ENCODE measurements at regions not wholly inside any gene's neighbourhood (a gene's known extent, or its start where the extent isn't known, plus 50 kb on each side); places are given as distances from the start of the nearest gene placed in this dataset.

DNA sequence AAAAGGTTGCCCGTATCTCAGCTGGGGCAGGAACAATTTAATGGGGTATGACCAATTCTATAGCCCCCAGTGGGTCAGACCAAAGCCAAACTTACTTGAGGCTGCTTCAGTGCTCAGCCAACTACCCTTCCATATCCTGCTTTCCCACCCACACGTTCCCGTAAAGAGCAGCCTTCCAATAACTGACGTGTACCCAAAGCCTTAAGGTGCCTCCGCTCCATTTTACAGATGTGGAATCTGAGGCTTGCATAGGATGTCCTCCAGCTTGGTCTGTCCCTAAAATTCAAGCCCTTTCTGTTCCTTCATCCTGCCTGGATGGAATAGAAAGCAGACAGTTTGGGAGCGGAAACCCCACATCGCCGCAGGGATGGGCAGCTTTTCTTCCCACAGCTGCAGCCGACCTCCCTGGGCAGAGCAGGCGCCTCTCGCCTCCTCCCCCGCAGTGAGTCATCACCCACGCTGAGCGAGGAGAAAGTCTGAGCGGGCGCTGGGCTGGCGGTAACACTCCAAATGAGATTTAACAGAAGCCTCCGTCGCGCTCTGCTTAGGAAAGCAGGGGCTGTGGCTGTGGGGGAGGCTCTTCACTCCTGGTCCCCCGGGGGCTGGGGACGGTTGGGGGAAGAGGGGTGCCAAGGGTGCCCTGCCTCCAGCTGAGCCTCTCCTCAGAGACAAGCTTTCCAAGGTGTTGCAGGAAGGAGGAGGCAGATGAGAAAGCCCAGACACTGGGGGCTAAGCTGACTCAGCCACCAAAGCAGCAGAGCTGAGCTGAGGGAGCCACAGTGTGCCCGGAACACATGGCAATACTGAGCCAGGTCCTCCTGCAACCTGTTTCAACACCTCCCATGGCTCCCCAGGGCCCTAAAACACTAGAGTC is 57.8 kb upstream of the HRH1 start:
- peak overlapping the region; percentile 26 to 36 for H3K4me3 ChIP-seq (replicated peaks in 1 of 2; ENCODE audit: low read depth in 2 of 2, low read length in 2 of 2)

DNA sequence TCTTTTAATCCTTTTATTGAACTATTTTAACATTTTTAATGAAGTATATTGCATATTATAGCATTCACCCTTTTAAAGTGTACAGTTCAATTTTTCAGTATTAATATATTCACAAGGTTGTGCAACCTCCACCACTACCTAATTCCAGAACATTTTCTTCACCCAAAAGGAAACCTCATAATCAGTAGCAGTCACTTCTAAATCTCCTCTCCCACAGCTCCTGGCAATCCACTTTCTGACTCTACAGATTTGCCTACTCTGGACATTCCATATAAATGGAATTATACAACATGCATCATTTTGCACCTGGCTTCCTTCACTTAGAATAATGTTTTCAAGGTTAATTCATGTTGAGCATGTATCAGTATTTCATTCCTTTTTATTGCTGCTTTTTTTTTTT is 55.0 kb upstream of the HRH1 start:
- TF ChIP-seq, protein P1, sequence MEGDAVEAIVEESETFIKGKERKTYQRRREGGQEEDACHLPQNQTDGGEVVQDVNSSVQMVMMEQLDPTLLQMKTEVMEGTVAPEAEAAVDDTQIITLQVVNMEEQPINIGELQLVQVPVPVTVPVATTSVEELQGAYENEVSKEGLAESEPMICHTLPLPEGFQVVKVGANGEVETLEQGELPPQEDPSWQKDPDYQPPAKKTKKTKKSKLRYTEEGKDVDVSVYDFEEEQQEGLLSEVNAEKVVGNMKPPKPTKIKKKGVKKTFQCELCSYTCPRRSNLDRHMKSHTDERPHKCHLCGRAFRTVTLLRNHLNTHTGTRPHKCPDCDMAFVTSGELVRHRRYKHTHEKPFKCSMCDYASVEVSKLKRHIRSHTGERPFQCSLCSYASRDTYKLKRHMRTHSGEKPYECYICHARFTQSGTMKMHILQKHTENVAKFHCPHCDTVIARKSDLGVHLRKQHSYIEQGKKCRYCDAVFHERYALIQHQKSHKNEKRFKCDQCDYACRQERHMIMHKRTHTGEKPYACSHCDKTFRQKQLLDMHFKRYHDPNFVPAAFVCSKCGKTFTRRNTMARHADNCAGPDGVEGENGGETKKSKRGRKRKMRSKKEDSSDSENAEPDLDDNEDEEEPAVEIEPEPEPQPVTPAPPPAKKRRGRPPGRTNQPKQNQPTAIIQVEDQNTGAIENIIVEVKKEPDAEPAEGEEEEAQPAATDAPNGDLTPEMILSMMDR (IDR thresholded peaks at IDR 0.05; ENCODE audit: low read depth, low read length) = no peak
- DNase-seq (ENCODE audit: low read depth in 2 of 2) = peak in 1 of 2 donors; percentile 39
- no peak overlapping the region for H3K4me3 ChIP-seq (replicated peaks in 1 of 2; ENCODE audit: low read depth in 2 of 2, low read length in 2 of 2)

More for the DNA sequence above, 57.8 kb upstream of the HRH1 start:
- DNase-seq (ENCODE audit: low read depth in 2 of 2) = peak; percentile 90 to 92
- TF ChIP-seq, protein P1 (IDR thresholded peaks at IDR 0.05; ENCODE audit: low read depth, low read length) = no peak
